ENCODE measurements at regions not wholly inside any gene's neighbourhood (a gene's known extent, or its start where the extent isn't known, plus 50 kb on each side); places are given as distances from the start of the nearest gene placed in this dataset.

GRCh38 chr9:116087751-116088194, 65.8 kb upstream of the PAPPA start:
- Histone ChIP-seq H2BK12ac (ENCODE audit: insufficient read length, low read depth, low read length) (no peak overlapping the region), H3K23ac (ENCODE audit: insufficient read length, low read depth, low read length) (no peak overlapping the region), H2BK20ac (ENCODE audit: low read depth, low read length, poor library complexity, severe bottlenecking) (no peak overlapping the region), H3K9ac (ENCODE audit: extremely low read depth, insufficient read length, low read length) (no peak overlapping the region), H3K56ac (ENCODE audit: insufficient read length, low read depth, low read length) (no peak overlapping the region), H3K27ac (ENCODE audit: insufficient read length, low read depth, low read length) (no peak overlapping the region), H3K14ac (ENCODE audit: insufficient read depth, low read length) (no peak overlapping the region), H3T11ph (ENCODE audit: low read length) (no peak overlapping the region), H2BK15ac (ENCODE audit: low read depth, low read length) (no peak overlapping the region), H3K9me3 (ENCODE audit: control insufficient read depth, low read depth, low read length) (no peaks in the 10 kb centered on the region), H2AK5ac (ENCODE audit: insufficient read length, low read length) (no peak overlapping the region), H3K27me3 (ENCODE audit: insufficient read depth, low read length) (no peaks in the 10 kb centered on the region; the same call in 1 of the 2 replicates), H3K4me1 (ENCODE audit: insufficient read depth, low read length) (no peaks in the 10 kb centered on the region), H4K5ac (ENCODE audit: insufficient read length, low read depth, low read length) (no peak overlapping the region), H2BK120ac (ENCODE audit: low read depth, low read length, poor library complexity, severe bottlenecking) (no peak overlapping the region), H3K79me1 (ENCODE audit: insufficient read depth, low read depth, low read length, poor library complexity, severe bottlenecking) (no peaks in the 10 kb centered on the region), H3K4ac (ENCODE audit: low read depth, low read length) (no peak overlapping the region), H2AFZ (ENCODE audit: low read length) (no peak overlapping the region), H3K4me2 (ENCODE audit: insufficient read depth, insufficient read length, low read length) (no peak overlapping the region), H3K23me2 (ENCODE audit: insufficient read length, low read depth, low read length, poor library complexity, severe bottlenecking) (no peaks in the 10 kb centered on the region), H4K91ac (ENCODE audit: insufficient read length, low read depth, low read length) (no peak overlapping the region), H3K18ac (ENCODE audit: insufficient read length, low read depth, low read length) (no peak overlapping the region), H4K8ac (replicated peaks; ENCODE audit: insufficient read length, low read depth, low read length) (no peak overlapping the region), H3K79me2 (ENCODE audit: insufficient read depth, low read length) (no peaks in the 10 kb centered on the region), H4K20me1 (ENCODE audit: control insufficient read depth, insufficient read depth, insufficient read length) (no peaks in the 10 kb centered on the region), H2BK5ac (ENCODE audit: insufficient read length, low read length) (no peak overlapping the region)
- no CpG with 5 or more reads among the region's 3 CpGs for WGBS (ENCODE audit: extremely low coverage, insufficient read length, low lambda C conversion rate)
- Mint-ChIP-seq H3K27me3 (ENCODE audit: low read depth) (no peaks in the 10 kb centered on the region), H3K27ac (no peak overlapping the region), H3K9me3 (peaks cover 3 to 5% of the 10 kb centered on the region in 2 experiments; a peak in 2 of 5 replicates), H3K4me3 (no peak overlapping the region), H3K4me1 (peaks cover 3 to 6% of the 10 kb centered on the region in 2 experiments; a peak in 3 of 4 replicates), H3K36me3 (ENCODE audit: insufficient read depth in 1 of 3, low read depth in 3 of 3) (peaks cover 0 to 4% (median 4%) of the 10 kb centered on the region in 3 experiments; a peak in 2 of 7 replicates)
- TF ChIP-seq CTCF (conservative IDR thresholded peaks at IDR 0.05), result no peak
- no peak for DNase-seq
